Pancreas (tissue), 10 donors: ENCODE measurements at regions not wholly inside any gene's neighbourhood (a gene's known extent, or its start where the extent isn't known, plus 50 kb on each side); places are given as distances from the start of the nearest gene placed in this dataset.

Experiments
- ATAC-seq, 4 donors: fragments of 200-7000 bp; cut with Tn5 transposase; one replicate each; pipeline versions ENCODE4 v1.8.0 to v1.9.1; 2020; ENCODE audit warnings: mild to moderate bottlenecking in 4 of 4, moderate library complexity in 4 of 4
- DNase-seq, 6 donors: peaks; one replicate each; pipeline ENCODE4 v3.0.0-alpha.2; 2020
- FAIRE-seq: peaks from 2 replicates; lab custom pipeline; 2012; peaks lifted over from hg19 to GRCh38; lab: Jason Lieb, UNC
- H3K27ac ChIP-seq, 4 donors: fragments of 200-600 bp; sonication (generic); 1 replicate in 3 of 4; 2 replicates in 1 of 4; pipeline versions ENCODE4 v1.5.0 to v1.8.0; 2020
- H3K27me3 ChIP-seq, 4 donors: fragments of 200-600 bp; one replicate each; pipeline ENCODE4 v1.8.0; 2021
- H3K36me3 ChIP-seq, 3 donors: fragments of 200-600 bp; sonication (generic) in 1 of 3; one replicate each; pipeline versions ENCODE4 v1.5.0 to v1.8.0; 2020 to 2021
- H3K4me1 ChIP-seq, 3 donors: fragments of 200-600 bp; one replicate each; pipeline ENCODE4 v1.8.0; 2021
- H3K4me3 ChIP-seq, 4 donors: fragments of 200-600 bp; sonication (generic) in 2 of 4; one replicate each; pipeline versions ENCODE4 v1.5.0 to v1.8.0; 2020 to 2021
- H3K9me3 ChIP-seq, 4 donors: fragments of 200-600 bp; one replicate each; pipeline ENCODE4 v1.8.0; 2021
- CTCF ChIP-seq, 4 donors: fragments of 200-600 bp; sonication (generic) in 3 of 4; IDR thresholded peaks; one replicate each; pipeline versions ENCODE4 v1.5.0 to v1.8.0; 2021; ENCODE audit warnings: antibody characterized with exemption in 4 of 4
- WGBS, 2 donors: extraction: QIAGEN DNeasy Blood & Tissue Kit; methylation state at CpG; one replicate each; pipeline ENCODE4 v1.1.7; 2013; 5-methylcytosine and 5-hydroxymethylcytosine counted together
- intact Hi-C, 3 donors: fragments of 100-400 bp; cut with DNase I; formaldehyde crosslinking; loops; one replicate each; pipeline versions ENCODE4 v1.11.1 to v1.14.2; 2022
- donor health status: healthy with polysubstance abuse.
- donor health status: DM: no; HTN: no; CAD: no; lungs with moderate emphysema.
- donor health status: DM: no; HTN: no; CAD: no.
- donor health status: control.
- donor health status: control.
- donor health status: Bipolar disorder and iron deficiency.
- donor health status: DM: yes; HTN: yes; CAD: no.
- donor health status: DM: no; HTN: no; CAD: no.
- donor health status: DM: no; HTN: no; CAD: no.
- donor health status: DM: yes; HTN: yes; CAD: no.

GRCh38 chr2:236510034-236510433, 59.6 kb upstream of the ACKR3 start:
- no peak overlapping the region for H3K4me3 ChIP-seq
- no peak for FAIRE-seq
- TF ChIP-seq CTCF (IDR thresholded peaks at IDR 0.05) = no peak
- WGBS, 2 donors = 80 to 84% methylated on average over 2 of the region's 2 CpGs
- no peak overlapping the region for H3K27ac ChIP-seq
- H3K9me3 ChIP-seq = no peaks in the 10 kb centered on the region
- H3K4me1 ChIP-seq = no peaks in the 10 kb centered on the region
- H3K36me3 ChIP-seq = no peaks in the 10 kb centered on the region
- H3K27me3 ChIP-seq = no peaks in the 10 kb centered on the region
- DNase-seq = no peak
- no peak for ATAC-seq
- intact Hi-C loops = loop anchor here in 1 of 3 donors (5.0 kb wide), 1 partner anchor 512 kb away; no protein-coding TSS in a partner anchor

- intact Hi-C loops = loop anchor here in 1 of 3 donors (5.0 kb wide), 1 partner anchor 511 kb away; no protein-coding TSS in a partner anchor
- FAIRE-seq = no peak
- no peaks in the 10 kb centered on the region for H3K9me3 ChIP-seq
- WGBS, 2 donors = 72 to 76% methylated on average over 5 of the region's 5 CpGs
- TF ChIP-seq CTCF (IDR thresholded peaks at IDR 0.05) = no peak
- DNase-seq = no peak
- H3K36me3 ChIP-seq = no peaks in the 10 kb centered on the region
- no peaks in the 10 kb centered on the region for H3K4me1 ChIP-seq
- H3K27me3 ChIP-seq = no peaks in the 10 kb centered on the region
- no peak overlapping the region for H3K4me3 ChIP-seq
- no peak for ATAC-seq
- no peak overlapping the region for H3K27ac ChIP-seq
Observed at GRCh38 chr2:236511266-236511665, 58.4 kb upstream of the ACKR3 start.

GRCh38 chr2:236512267-236512666, 57.4 kb upstream of the ACKR3 start:
- intact Hi-C loops = loop anchor here in 1 of 3 donors (5.0 kb wide), 1 partner anchor 510 kb away; no protein-coding TSS in a partner anchor
- Histone ChIP-seq H3K4me3 (no peak overlapping the region), H3K36me3 (no peaks in the 10 kb centered on the region), H3K4me1 (no peaks in the 10 kb centered on the region), H3K27me3 (no peaks in the 10 kb centered on the region), H3K27ac (no peak overlapping the region), H3K9me3 (no peaks in the 10 kb centered on the region)
- FAIRE-seq (no peak), ATAC-seq (no peak), DNase-seq (no peak)
- 93 to 96% methylated on average over 5 of the region's 5 CpGs for WGBS, 2 donors
- TF ChIP-seq CTCF (IDR thresholded peaks at IDR 0.05) = no peak

- Histone ChIP-seq H3K9me3 (no peaks in the 10 kb centered on the region), H3K4me3 (no peak overlapping the region), H3K4me1 (peaks cover 0 to 5% (median under 1%) of the 10 kb centered on the region in 3 donors), H3K36me3 (no peaks in the 10 kb centered on the region), H3K27me3 (no peaks in the 10 kb centered on the region), H3K27ac (no peak overlapping the region)
- no peak for FAIRE-seq
- ATAC-seq = peak; percentile 93 to 98 (median 96)
- DNase-seq = peak; percentile 46 to 75 (median 59)
- TF ChIP-seq CTCF (IDR thresholded peaks at IDR 0.05) = peak; percentile 67 to 90 (median 73)
- intact Hi-C loops = loop anchor here in 1 of 3 donors (5.0 kb wide), 1 partner anchor 509 kb away; no protein-coding TSS in a partner anchor
- WGBS, 2 donors = 17 to 19% methylated on average over 7 of the region's 7 CpGs
Observed at GRCh38 chr2:236512902-236513435, 56.7 kb upstream of the ACKR3 start.

- H3K27me3 ChIP-seq = no peaks in the 10 kb centered on the region
- WGBS, 2 donors = 75 to 78% methylated on average over 8 of the region's 8 CpGs
- DNase-seq = no peak
- H3K9me3 ChIP-seq = no peaks in the 10 kb centered on the region
- TF ChIP-seq CTCF (IDR thresholded peaks at IDR 0.05) = no peak
- FAIRE-seq = no peak
- H3K4me1 ChIP-seq = peaks cover 0 to 5% (median 5%) of the 10 kb centered on the region in 3 donors
- no peak overlapping the region for H3K4me3 ChIP-seq
- no peak overlapping the region for H3K27ac ChIP-seq
- ATAC-seq = no peak
- H3K36me3 ChIP-seq = no peaks in the 10 kb centered on the region
- intact Hi-C loops = loop anchor here in 1 of 3 donors (5.0 kb wide), 1 partner anchor 508 kb away; no protein-coding TSS in a partner anchor
Observed at GRCh38 chr2:236513956-236514355, 55.7 kb upstream of the ACKR3 start.
